SK-N-SH treated with all-trans-retinoic acid at 6 μM for 48 hours (cell line): ENCODE measurements at regions not wholly inside any gene's neighbourhood (a gene's known extent, or its start where the extent isn't known, plus 50 kb on each side); places are given as distances from the start of the nearest gene placed in this dataset.

Source experiments
- ATAC-seq: fragments of 200-7000 bp; cut with Tn5 transposase; 3 replicates; pipeline ENCODE4 v1.9.1; 2020; ENCODE audit warnings: mild to moderate bottlenecking, moderate library complexity
- ARNTL ChIP-seq: fragments of 450-650 bp; formaldehyde crosslinking; IDR thresholded peaks from 2 replicates; pipeline ENCODE4 v1.5.0; 2020; ENCODE audit warnings: low read depth, mild to moderate bottlenecking, moderate library complexity, borderline replicate concordance
- BACH2 ChIP-seq: fragments of 250-450 bp; sonication (Bioruptor Pico); IDR thresholded peaks from 2 replicates; pipeline ENCODE4 v1.9.0; 2021; ENCODE audit warnings: mild to moderate bottlenecking, borderline replicate concordance
- CREB5 ChIP-seq: fragments of 250-450 bp; sonication (Bioruptor Pico); IDR thresholded peaks from 2 replicates; pipeline ENCODE4 v1.5.1; 2020; ENCODE audit warnings: low read depth, mild to moderate bottlenecking, moderate library complexity
- CSDC2 ChIP-seq: fragments of 250-450 bp; sonication (Bioruptor Pico); IDR thresholded peaks from 2 replicates; pipeline ENCODE4 v1.5.0; 2020; ENCODE audit warnings: mild to moderate bottlenecking, moderate library complexity
- CSRNP3 ChIP-seq: fragments of 250-450 bp; sonication (Bioruptor Pico); IDR thresholded peaks from 2 replicates; pipeline ENCODE4 v1.5.1; 2021; ENCODE audit warnings: mild to moderate bottlenecking, moderate library complexity
- ESRRG ChIP-seq: fragments of 250-450 bp; sonication (Bioruptor Pico); IDR thresholded peaks from 2 replicates; pipeline ENCODE4 v1.6.1; 2021; ENCODE audit warnings: mild to moderate bottlenecking
- GLIS3 ChIP-seq: fragments of 250-450 bp; sonication (Bioruptor Pico); IDR thresholded peaks from 2 replicates; pipeline ENCODE4 v1.5.0; 2020; ENCODE audit warnings: mild to moderate bottlenecking, moderate library complexity
- ISL1 ChIP-seq: fragments of 250-450 bp; sonication (Bioruptor Pico); IDR thresholded peaks from 2 replicates; pipeline ENCODE4 v2.1.2; 2022; ENCODE audit warnings: mild to moderate bottlenecking, moderate library complexity
- OSR1 ChIP-seq: fragments of 250-450 bp; sonication (Bioruptor Pico); IDR thresholded peaks from 2 replicates; pipeline ENCODE4 v1.8.0; 2022; ENCODE audit warnings: moderate library complexity, mild to moderate bottlenecking, inconsistent platforms
- PATZ1 ChIP-seq: fragments of 250-450 bp; sonication (Bioruptor Pico); IDR thresholded peaks from 2 replicates; pipeline ENCODE4 v1.8.0; 2020; ENCODE audit warnings: mild to moderate bottlenecking, moderate library complexity, borderline replicate concordance
- POU6F1 ChIP-seq: fragments of 250-450 bp; sonication (Bioruptor Pico); IDR thresholded peaks from 2 replicates; pipeline ENCODE4 v1.8.0; 2021; ENCODE audit warnings: low read depth, mild to moderate bottlenecking, moderate library complexity, borderline replicate concordance
- PPARA ChIP-seq: fragments of 250-450 bp; sonication (Bioruptor Pico); IDR thresholded peaks from 2 replicates; pipeline ENCODE4 v1.5.0; 2020; ENCODE audit warnings: mild to moderate bottlenecking, borderline replicate concordance
- SNAI2 ChIP-seq: fragments of 250-450 bp; sonication (Bioruptor Pico); IDR thresholded peaks from 2 replicates; pipeline ENCODE4 v1.5.0; 2020; ENCODE audit warnings: mild to moderate bottlenecking, moderate library complexity
- TCF4 ChIP-seq: fragments of 250-450 bp; sonication (Bioruptor Pico); IDR thresholded peaks from 2 replicates; pipeline ENCODE4 v1.8.0; 2021; ENCODE audit warnings: mild to moderate bottlenecking, moderate library complexity, borderline replicate concordance
- TOX ChIP-seq: fragments of 250-450 bp; sonication (Bioruptor Pico); IDR thresholded peaks from 2 replicates; pipeline ENCODE4 v1.8.0; 2021; ENCODE audit warnings: mild to moderate bottlenecking, moderate library complexity, borderline replicate concordance
- TSHZ2 ChIP-seq: fragments of 250-450 bp; sonication (Bioruptor Pico); IDR thresholded peaks from 2 replicates; pipeline ENCODE4 v1.5.0; 2020; ENCODE audit warnings: mild to moderate bottlenecking, moderate library complexity
- ZC3H10 ChIP-seq: fragments of 250-450 bp; sonication (Bioruptor Pico); IDR thresholded peaks from 2 replicates; pipeline ENCODE4 v1.5.1; 2021; ENCODE audit warnings: mild to moderate bottlenecking, moderate library complexity
- ZFP3 ChIP-seq: fragments of 250-450 bp; sonication (Bioruptor Pico); IDR thresholded peaks from 2 replicates; pipeline ENCODE4 v1.5.0; 2020; ENCODE audit warnings: mild to moderate bottlenecking, moderate library complexity
- ZFP30 ChIP-seq: fragments of 450-650 bp; formaldehyde crosslinking; IDR thresholded peaks from 2 replicates; pipeline ENCODE4 v1.5.0; 2022; ENCODE audit warnings: mild to moderate bottlenecking, moderate library complexity
- ZNF565 ChIP-seq: fragments of 450-650 bp; formaldehyde crosslinking; conservative IDR thresholded peaks from 2 replicates; pipeline ENCODE4 v1.5.0; 2020; ENCODE audit warnings: low read depth, mild to moderate bottlenecking, moderate library complexity
- ZNF70 ChIP-seq: fragments of 450-650 bp; formaldehyde crosslinking; IDR thresholded peaks from 2 replicates; pipeline ENCODE4 v1.5.0; 2020; ENCODE audit warnings: mild to moderate bottlenecking, moderate library complexity
- ZNF8 ChIP-seq: fragments of 450-650 bp; formaldehyde crosslinking; IDR thresholded peaks from 2 replicates; pipeline ENCODE4 v1.5.0; 2020; ENCODE audit warnings: mild to moderate bottlenecking, moderate library complexity

- ATAC-seq: peak; percentile 89
Observed at GRCh38 chr21:27292229-27292628, 325.3 kb upstream of the ADAMTS5 start.

More at GRCh38 chr21:27292229-27292628, 325.3 kb upstream of the ADAMTS5 start:
- no peak for TF ChIP-seq ZFP30 (CRISPR knock-in tag)
- TF ChIP-seq POU6F1 (CRISPR knock-in tag): no peak
- TF ChIP-seq TCF4 (CRISPR knock-in tag): peak; percentile 29; the same call in 1 of the 2 replicates
- no peak; the same call in 1 of the 2 replicates for TF ChIP-seq CSRNP3 (CRISPR knock-in tag)
- no peak for TF ChIP-seq OSR1 (CRISPR knock-in tag)
- TF ChIP-seq ZC3H10: peak; percentile 76
- no peak for TF ChIP-seq ARNTL (CRISPR knock-in tag)
- no peak for TF ChIP-seq CREB5 (CRISPR knock-in tag)
- TF ChIP-seq PATZ1 (CRISPR knock-in tag): peak; percentile 80; the same call in 1 of the 2 replicates
- no peak for TF ChIP-seq SNAI2 (CRISPR knock-in tag)
- TF ChIP-seq ISL1 (CRISPR knock-in tag): peak; percentile 94
- no peak for TF ChIP-seq ZNF70 (CRISPR knock-in tag)
- no peak for TF ChIP-seq ZNF565 (CRISPR knock-in tag)
- 0 out of 2 replicates have a peak, but pooled peaks have one; percentile 49 for TF ChIP-seq CSDC2 (CRISPR knock-in tag)
- TF ChIP-seq TOX (CRISPR knock-in tag): no peak
- 0 out of 2 replicates have a peak, but pooled peaks have one; percentile 6 for TF ChIP-seq ZNF8 (CRISPR knock-in tag)
- TF ChIP-seq ESRRG: 0 out of 2 replicates have a peak, but pooled peaks have one; percentile 46
- peak; percentile 49; the same call in 1 of the 2 replicates for TF ChIP-seq ZFP3
- TF ChIP-seq BACH2 (CRISPR knock-in tag): no peak
- TF ChIP-seq GLIS3 (CRISPR knock-in tag): 0 out of 2 replicates have a peak, but pooled peaks have one; percentile 33
- no peak for TF ChIP-seq PPARA (CRISPR knock-in tag)
- TF ChIP-seq TSHZ2: 0 out of 2 replicates have a peak, but pooled peaks have one; percentile 15
- TF ChIP-seq, all 23 proteins: peak for 10
